OCI-LY1 (cell line): ENCODE measurements at regions not wholly inside any gene's neighbourhood (a gene's known extent, or its start where the extent isn't known, plus 50 kb on each side); places are given as distances from the start of the nearest gene placed in this dataset.

Source experiments
- CTCF ChIP-seq: fragments of 200-600 bp; sonication (generic), shearing (Covaris generic); IDR thresholded peaks from 2 replicates; pipeline ENCODE4 v1.5.1; 2017; ENCODE audit warnings: mild to moderate bottlenecking, antibody characterized with exemption, low read length, moderate library complexity, mixed read lengths
- EZH2 ChIP-seq: fragments of 200-600 bp; sonication (generic), shearing (Covaris generic); IDR thresholded peaks from 2 replicates; pipeline ENCODE4 v1.8.0; 2017; ENCODE audit warnings: borderline replicate concordance, mixed run types, mild to moderate bottlenecking, antibody characterized with exemption, low read length, moderate library complexity, mixed read lengths

DNA sequence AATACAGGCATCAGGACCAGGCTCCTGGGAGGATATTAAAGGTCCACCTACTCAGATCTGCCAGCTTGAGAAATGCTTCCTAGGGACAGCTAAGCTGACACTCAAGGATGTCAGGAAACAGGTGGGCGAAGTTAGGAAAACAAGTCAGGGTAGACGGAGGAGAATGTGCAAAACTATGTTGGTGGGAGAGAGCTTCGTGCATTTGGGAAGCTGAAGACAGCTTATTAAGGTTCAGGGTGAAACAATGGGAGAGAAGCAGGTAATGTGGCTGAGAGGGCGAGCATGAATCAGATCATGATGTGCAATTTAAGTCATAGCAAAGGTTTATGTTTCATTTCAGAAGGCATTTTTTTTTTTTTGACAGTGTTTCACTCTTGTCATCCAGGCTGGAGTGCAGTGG is 297.2 kb upstream of the ATP10A start:
- no peak for TF ChIP-seq CTCF
- TF ChIP-seq EZH2, result no peak
